ENCODE measurements at regions not wholly inside any gene's neighbourhood (a gene's known extent, or its start where the extent isn't known, plus 50 kb on each side); places are given as distances from the start of the nearest gene placed in this dataset.

GRCh38 chr3:21860657-21861056 lies 109.6 kb upstream of the ZNF385D start:
- ChIA-PET CTCF (no interaction called here), POLR2A (no interaction called here)
- no peak overlapping the region for H3K27ac ChIP-seq (ENCODE audit: extremely low read depth, low read depth, low read length)
- H3K4me3 ChIP-seq (ENCODE audit: low read depth, low read length): no peak overlapping the region
- H3K4me1 ChIP-seq (ENCODE audit: control insufficient read depth, insufficient read depth, low read length): no peaks in the 10 kb centered on the region
- H3K9me3 ChIP-seq (ENCODE audit: control insufficient read depth, insufficient read depth, low read depth, low read length): no peaks in the 10 kb centered on the region
- TF ChIP-seq ZNF10 (tag by site-specific recombination; IDR thresholded peaks at IDR 0.05): no peak
- TF ChIP-seq BCL6B (tag by site-specific recombination; IDR thresholded peaks at IDR 0.05): no peak
- TF ChIP-seq ZNF146 (tag by site-specific recombination; IDR thresholded peaks at IDR 0.05): no peak
- no peak for TF ChIP-seq ZNF214 (tag by site-specific recombination; IDR thresholded peaks at IDR 0.05; ENCODE audit: borderline replicate concordance)
- no peak for TF ChIP-seq ZNF341 (tag by site-specific recombination; IDR thresholded peaks at IDR 0.05; ENCODE audit: low read depth)
- TF ChIP-seq ZNF654 (tag by site-specific recombination; IDR thresholded peaks at IDR 0.05; ENCODE audit: low read depth): no peak
- TF ChIP-seq, protein P1, sequence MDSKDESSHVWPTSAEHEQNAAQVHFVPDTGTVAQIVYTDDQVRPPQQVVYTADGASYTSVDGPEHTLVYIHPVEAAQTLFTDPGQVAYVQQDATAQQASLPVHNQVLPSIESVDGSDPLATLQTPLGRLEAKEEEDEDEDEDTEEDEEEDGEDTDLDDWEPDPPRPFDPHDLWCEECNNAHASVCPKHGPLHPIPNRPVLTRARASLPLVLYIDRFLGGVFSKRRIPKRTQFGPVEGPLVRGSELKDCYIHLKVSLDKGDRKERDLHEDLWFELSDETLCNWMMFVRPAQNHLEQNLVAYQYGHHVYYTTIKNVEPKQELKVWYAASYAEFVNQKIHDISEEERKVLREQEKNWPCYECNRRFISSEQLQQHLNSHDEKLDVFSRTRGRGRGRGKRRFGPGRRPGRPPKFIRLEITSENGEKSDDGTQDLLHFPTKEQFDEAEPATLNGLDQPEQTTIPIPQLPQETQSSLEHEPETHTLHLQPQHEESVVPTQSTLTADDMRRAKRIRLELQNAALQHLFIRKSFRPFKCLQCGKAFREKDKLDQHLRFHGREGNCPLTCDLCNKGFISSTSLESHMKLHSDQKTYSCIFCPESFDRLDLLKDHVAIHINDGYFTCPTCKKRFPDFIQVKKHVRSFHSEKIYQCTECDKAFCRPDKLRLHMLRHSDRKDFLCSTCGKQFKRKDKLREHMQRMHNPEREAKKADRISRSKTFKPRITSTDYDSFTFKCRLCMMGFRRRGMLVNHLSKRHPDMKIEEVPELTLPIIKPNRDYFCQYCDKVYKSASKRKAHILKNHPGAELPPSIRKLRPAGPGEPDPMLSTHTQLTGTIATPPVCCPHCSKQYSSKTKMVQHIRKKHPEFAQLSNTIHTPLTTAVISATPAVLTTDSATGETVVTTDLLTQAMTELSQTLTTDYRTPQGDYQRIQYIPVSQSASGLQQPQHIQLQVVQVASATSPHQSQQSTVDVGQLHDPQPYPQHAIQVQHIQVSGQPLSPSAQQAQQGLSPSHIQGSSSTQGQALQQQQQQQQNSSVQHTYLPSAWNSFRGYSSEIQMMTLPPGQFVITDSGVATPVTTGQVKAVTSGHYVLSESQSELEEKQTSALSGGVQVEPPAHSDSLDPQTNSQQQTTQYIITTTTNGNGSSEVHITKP (tag by site-specific recombination; IDR thresholded peaks at IDR 0.05): no peak
- no peaks in the 10 kb centered on the region for H3K36me3 ChIP-seq (ENCODE audit: control insufficient read depth in 2 of 2, insufficient read depth in 1 of 2, low read length in 2 of 2)

GRCh38 chr3:21876782-21877181 lies 125.8 kb upstream of the ZNF385D start:
- Histone ChIP-seq H3K4me1 (ENCODE audit: control insufficient read depth, insufficient read depth, low read length) (no peaks in the 10 kb centered on the region), H3K27ac (ENCODE audit: extremely low read depth, low read depth, low read length) (no peak overlapping the region), H3K4me3 (ENCODE audit: low read depth, low read length) (no peak overlapping the region), H3K36me3 (ENCODE audit: control insufficient read depth in 2 of 2, insufficient read depth in 1 of 2, low read length in 2 of 2) (no peaks in the 10 kb centered on the region), H3K9me3 (ENCODE audit: control insufficient read depth, insufficient read depth, low read depth, low read length) (no peaks in the 10 kb centered on the region)
- TF ChIP-seq ZNF37A (tag by site-specific recombination; IDR thresholded peaks at IDR 0.05) (no peak), ZEB2 (tag by site-specific recombination; IDR thresholded peaks at IDR 0.05) (no peak), ZNF292 (tag by site-specific recombination; IDR thresholded peaks at IDR 0.05; ENCODE audit: borderline replicate concordance, low read depth) (no peak), ZNF560 (tag by site-specific recombination; IDR thresholded peaks at IDR 0.05; ENCODE audit: borderline replicate concordance) (no peak), WT1 (tag by site-specific recombination; IDR thresholded peaks at IDR 0.05) (no peak), ZNF76 (tag by site-specific recombination; IDR thresholded peaks at IDR 0.05; ENCODE audit: borderline replicate concordance, low read depth) (no peak), ZNF16 (tag by site-specific recombination; IDR thresholded peaks at IDR 0.05; ENCODE audit: low read depth) (no peak), KLF9 (tag by site-specific recombination; IDR thresholded peaks at IDR 0.05; ENCODE audit: low read depth) (no peak)
- CTCF ChIA-PET: no interaction called here
- POLR2A ChIA-PET: no interaction called here

DNA sequence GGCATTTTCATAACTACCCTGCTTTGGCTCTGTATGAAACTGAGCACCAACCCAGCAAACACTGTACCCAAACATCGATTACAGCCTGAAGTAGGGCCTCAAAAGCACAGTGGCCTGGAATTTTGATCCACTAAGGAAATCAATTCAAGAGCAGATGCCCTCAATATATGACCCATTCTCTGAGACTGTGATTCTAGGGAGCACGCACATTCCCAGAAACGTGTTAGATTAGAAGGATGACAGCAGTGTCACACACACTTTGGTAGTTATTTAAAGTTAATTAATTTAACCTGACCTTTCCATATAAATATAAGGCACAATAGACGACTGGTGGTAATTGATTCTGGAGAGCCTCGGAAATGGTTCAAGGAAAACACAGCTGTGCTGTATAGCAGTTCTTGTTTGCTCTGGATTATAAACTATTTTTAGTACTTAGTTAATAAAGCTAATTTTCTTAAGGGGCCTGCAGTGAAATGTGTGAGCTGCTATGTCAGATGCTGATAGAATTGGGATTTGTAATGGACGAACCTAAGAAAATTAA lies 126.3 kb upstream of the ZNF385D start:
- ChIA-PET CTCF (no interaction called here), POLR2A (no interaction called here)
- no peaks in the 10 kb centered on the region for H3K36me3 ChIP-seq (ENCODE audit: control insufficient read depth in 2 of 2, insufficient read depth in 1 of 2, low read length in 2 of 2)
- H3K4me1 ChIP-seq (ENCODE audit: control insufficient read depth, insufficient read depth, low read length): no peaks in the 10 kb centered on the region
- H3K4me3 ChIP-seq (ENCODE audit: low read depth, low read length): no peak overlapping the region
- no peaks in the 10 kb centered on the region for H3K9me3 ChIP-seq (ENCODE audit: control insufficient read depth, insufficient read depth, low read depth, low read length)
- no peak for TF ChIP-seq ZNF324 (tag by site-specific recombination; IDR thresholded peaks at IDR 0.05)
- no peak for TF ChIP-seq TCF7L2 (IDR thresholded peaks at IDR 0.05; ENCODE audit: borderline replicate concordance, low read depth, low read length)
- TF ChIP-seq ZNF654 (tag by site-specific recombination; IDR thresholded peaks at IDR 0.05; ENCODE audit: low read depth): no peak
- TF ChIP-seq, protein P2, sequence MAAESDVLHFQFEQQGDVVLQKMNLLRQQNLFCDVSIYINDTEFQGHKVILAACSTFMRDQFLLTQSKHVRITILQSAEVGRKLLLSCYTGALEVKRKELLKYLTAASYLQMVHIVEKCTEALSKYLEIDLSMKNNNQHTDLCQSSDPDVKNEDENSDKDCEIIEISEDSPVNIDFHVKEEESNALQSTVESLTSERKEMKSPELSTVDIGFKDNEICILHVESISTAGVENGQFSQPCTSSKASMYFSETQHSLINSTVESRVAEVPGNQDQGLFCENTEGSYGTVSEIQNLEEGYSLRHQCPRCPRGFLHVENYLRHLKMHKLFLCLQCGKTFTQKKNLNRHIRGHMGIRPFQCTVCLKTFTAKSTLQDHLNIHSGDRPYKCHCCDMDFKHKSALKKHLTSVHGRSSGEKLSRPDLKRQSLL (tag by site-specific recombination; IDR thresholded peaks at IDR 0.05): no peak
- no peak for TF ChIP-seq SCRT1 (tag by site-specific recombination; IDR thresholded peaks at IDR 0.05; ENCODE audit: borderline replicate concordance)
- H3K27ac ChIP-seq (ENCODE audit: extremely low read depth, low read depth, low read length): no peak overlapping the region

Measured in HEK293 (cell line).